ENCODE measurements at regions not wholly inside any gene's neighbourhood (a gene's known extent, or its start where the extent isn't known, plus 50 kb on each side); places are given as distances from the start of the nearest gene placed in this dataset.

GRCh38 chr7:34207810-34208209, 302.5 kb downstream of the BMPER start:
- FAIRE-seq (no peak), DNase-seq (ENCODE audit: insufficient read length, low spot score) (no peak)
- TF ChIP-seq CTCF (IDR thresholded peaks at IDR 0.05; ENCODE audit: insufficient read depth, missing control alignments): no peak

- FAIRE-seq: no peak
- DNase-seq (ENCODE audit: insufficient read length, low spot score): no peak
- TF ChIP-seq CTCF (IDR thresholded peaks at IDR 0.05; ENCODE audit: insufficient read depth, missing control alignments): no peak
These were observed 303.7 kb downstream of the BMPER start for GRCh38 chr7:34208878-34209621.

GRCh38 chr7:34211018-34211417, 305.7 kb downstream of the BMPER start:
- no peak for DNase-seq (ENCODE audit: insufficient read length, low spot score)
- TF ChIP-seq CTCF (IDR thresholded peaks at IDR 0.05; ENCODE audit: insufficient read depth, missing control alignments): no peak
- FAIRE-seq: no peak

- no peak for TF ChIP-seq CTCF (IDR thresholded peaks at IDR 0.05; ENCODE audit: insufficient read depth, missing control alignments)
- no peak for FAIRE-seq
- no peak for DNase-seq (ENCODE audit: insufficient read length, low spot score)
These were observed 312.6 kb downstream of the BMPER start for GRCh38 chr7:34217972-34218371.

GRCh38 chr7:34219153-34219718, 313.9 kb downstream of the BMPER start:
- DNase-seq (ENCODE audit: insufficient read length, low spot score) (no peak), FAIRE-seq (no peak)
- TF ChIP-seq CTCF (IDR thresholded peaks at IDR 0.05; ENCODE audit: insufficient read depth, missing control alignments): no peak

- TF ChIP-seq CTCF (IDR thresholded peaks at IDR 0.05; ENCODE audit: insufficient read depth, missing control alignments): no peak
- DNase-seq (ENCODE audit: insufficient read length, low spot score): no peak
- no peak for FAIRE-seq
These were observed 315.3 kb downstream of the BMPER start for GRCh38 chr7:34220506-34221185.

GRCh38 chr7:34222316-34222715, 317.0 kb downstream of the BMPER start:
- FAIRE-seq (no peak), DNase-seq (ENCODE audit: insufficient read length, low spot score) (no peak)
- TF ChIP-seq CTCF (IDR thresholded peaks at IDR 0.05; ENCODE audit: insufficient read depth, missing control alignments): no peak

Data from D721Med (cell line).